ENCODE measurements at regions not wholly inside any gene's neighbourhood (a gene's known extent, or its start where the extent isn't known, plus 50 kb on each side); places are given as distances from the start of the nearest gene placed in this dataset.

GRCh38 chr14:89646971-89647370 is 229.9 kb upstream of the FOXN3 start:
- WGBS (ENCODE audit: insufficient coverage, insufficient replicate concordance, low lambda C conversion rate, missing lambda C conversion rate), result 100% methylated on average over 1 of the region's 1 CpG
- TF ChIP-seq CUX1 (IDR thresholded peaks at IDR 0.05; ENCODE audit: insufficient replicate concordance, low read depth, low read length), result no peak
- TF ChIP-seq MAX (IDR thresholded peaks at IDR 0.05; ENCODE audit: low read depth, low read length), result no peak
- no peak for TF ChIP-seq ETV6 (conservative IDR thresholded peaks at IDR 0.05 in 1 of 2, IDR thresholded peaks at IDR 0.05 in 1 of 2; ENCODE audit: borderline replicate concordance in 1 of 2, low read depth in 1 of 2)
- TF ChIP-seq MYB (IDR thresholded peaks at IDR 0.05; ENCODE audit: borderline replicate concordance, low read depth, low read length), result no peak
- TF ChIP-seq ATF3 (IDR thresholded peaks at IDR 0.05; ENCODE audit: borderline replicate concordance, extremely low read depth, low read depth, low read length), result no peak
- TF ChIP-seq, protein P1, sequence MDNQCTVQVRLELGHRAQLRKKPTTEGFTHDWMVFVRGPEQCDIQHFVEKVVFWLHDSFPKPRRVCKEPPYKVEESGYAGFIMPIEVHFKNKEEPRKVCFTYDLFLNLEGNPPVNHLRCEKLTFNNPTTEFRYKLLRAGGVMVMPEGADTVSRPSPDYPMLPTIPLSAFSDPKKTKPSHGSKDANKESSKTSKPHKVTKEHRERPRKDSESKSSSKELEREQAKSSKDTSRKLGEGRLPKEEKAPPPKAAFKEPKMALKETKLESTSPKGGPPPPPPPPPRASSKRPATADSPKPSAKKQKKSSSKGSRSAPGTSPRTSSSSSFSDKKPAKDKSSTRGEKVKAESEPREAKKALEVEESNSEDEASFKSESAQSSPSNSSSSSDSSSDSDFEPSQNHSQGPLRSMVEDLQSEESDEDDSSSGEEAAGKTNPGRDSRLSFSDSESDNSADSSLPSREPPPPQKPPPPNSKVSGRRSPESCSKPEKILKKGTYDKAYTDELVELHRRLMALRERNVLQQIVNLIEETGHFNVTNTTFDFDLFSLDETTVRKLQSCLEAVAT (IDR thresholded peaks at IDR 0.05), result no peak
- no peak for TF ChIP-seq NR2C1 (IDR thresholded peaks at IDR 0.05)
- TF ChIP-seq ZNF384 (IDR thresholded peaks at IDR 0.05; ENCODE audit: borderline replicate concordance, low read depth, low read length), result no peak
- TF ChIP-seq PAX5 (IDR thresholded peaks at IDR 0.05; ENCODE audit: borderline replicate concordance, low read depth, low read length), result no peak
- TF ChIP-seq HDAC2 (IDR thresholded peaks at IDR 0.05), result no peak
- TF ChIP-seq, protein P2, sequence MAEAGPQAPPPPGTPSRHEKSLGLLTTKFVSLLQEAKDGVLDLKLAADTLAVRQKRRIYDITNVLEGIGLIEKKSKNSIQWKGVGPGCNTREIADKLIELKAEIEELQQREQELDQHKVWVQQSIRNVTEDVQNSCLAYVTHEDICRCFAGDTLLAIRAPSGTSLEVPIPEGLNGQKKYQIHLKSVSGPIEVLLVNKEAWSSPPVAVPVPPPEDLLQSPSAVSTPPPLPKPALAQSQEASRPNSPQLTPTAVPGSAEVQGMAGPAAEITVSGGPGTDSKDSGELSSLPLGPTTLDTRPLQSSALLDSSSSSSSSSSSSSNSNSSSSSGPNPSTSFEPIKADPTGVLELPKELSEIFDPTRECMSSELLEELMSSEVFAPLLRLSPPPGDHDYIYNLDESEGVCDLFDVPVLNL (IDR thresholded peaks at IDR 0.05; ENCODE audit: low read depth, low read length), result no peak
- no peak for TF ChIP-seq ZNF24 (IDR thresholded peaks at IDR 0.05)
- TF ChIP-seq HDAC6 (IDR thresholded peaks at IDR 0.05; ENCODE audit: unreplicated experiment), result no peak
- no peak for TF ChIP-seq SREBF1 (IDR thresholded peaks at IDR 0.05; ENCODE audit: low read length)
- no peaks in the 10 kb centered on the region for H3K27me3 ChIP-seq (replicated peaks in 1 of 2; ENCODE audit: control insufficient read depth in 2 of 2, insufficient read depth in 2 of 2, low read length in 1 of 2)
- ChIA-PET SMC1A (ENCODE audit: uncharacterized antibody, unreplicated experiment) (interaction anchor here (1.5 kb wide), 1 partner anchor 11 kb away, joined by 5 read pairs; no protein-coding TSS in a partner anchor), POLR2A (interaction anchor here (0.9 kb wide), 1 partner anchor 8 kb away, joined by 4 read pairs; no protein-coding TSS in a partner anchor), CTCF (no interaction called here), RAD21 (ENCODE audit: unreplicated experiment) (no interaction called here)
- in situ Hi-C loops (cut with MboI) (no loop called here), intact Hi-C loops (cut with micrococcal nuclease; ENCODE audit: unreplicated experiment) (no loop called here)
- ATAC-seq (no peak), FAIRE-seq (no peak), DNase-seq (ENCODE audit: low read depth, low spot score) (no peak)
- BruUV-seq (replicated peaks), result no TSS peak
- no peak overlapping the region for H3K27ac ChIP-seq (ENCODE audit: control insufficient read depth, insufficient read depth)
- no peaks in the 10 kb centered on the region for H3K9me3 ChIP-seq (replicated peaks; ENCODE audit: control insufficient read depth, insufficient read depth, low read length)
- no peak overlapping the region for H3K4me2 ChIP-seq (ENCODE audit: control insufficient read depth, insufficient read depth)
- H3K9ac ChIP-seq (ENCODE audit: control insufficient read depth, insufficient read depth, low read length), result no peak overlapping the region
- H3K4me3 ChIP-seq, result no peak overlapping the region
- H3K4me1 ChIP-seq (ENCODE audit: control insufficient read depth, insufficient read depth, low read length), result peaks cover 3% of the 10 kb centered on the region
- no peaks in the 10 kb centered on the region for H3K79me2 ChIP-seq (ENCODE audit: control insufficient read depth, insufficient read depth, low read length)
- H2AFZ ChIP-seq (ENCODE audit: control insufficient read depth, low read depth, low read length), result no peak overlapping the region
- no peaks in the 10 kb centered on the region for H3K36me3 ChIP-seq (ENCODE audit: control insufficient read depth in 2 of 2, insufficient read depth in 2 of 2, low read length in 1 of 2)
- H4K20me1 ChIP-seq (ENCODE audit: control insufficient read depth, insufficient read depth), result no peaks in the 10 kb centered on the region

Measured in GM12878 (cell line).